Mesenchymal stem cell (in vitro differentiated cells and primary cell): ENCODE measurements at regions not wholly inside any gene's neighbourhood (a gene's known extent, or its start where the extent isn't known, plus 50 kb on each side); places are given as distances from the start of the nearest gene placed in this dataset.

Experiments
- DNase-seq: peaks from one replicate; pipeline ENCODE4 v3.0.0-alpha.2; 2013
- H2AFZ ChIP-seq: one replicate; pipeline ENCODE4 v1.6.1; 2013; ENCODE audit warnings: low read depth, mild to moderate bottlenecking, control low read depth, inconsistent platforms, low read length, moderate library complexity
- H2AK5ac ChIP-seq: 2 replicates; pipeline ENCODE4 v1.6.1; 2013; ENCODE audit warnings: low read length, moderate library complexity, mild to moderate bottlenecking, inconsistent platforms; ENCODE audit not compliant: severe bottlenecking
- H2BK120ac ChIP-seq: one replicate; pipeline ENCODE4 v1.6.1; 2013; ENCODE audit warnings: low read depth, mild to moderate bottlenecking, inconsistent platforms, low read length, moderate library complexity
- H2BK12ac ChIP-seq, 2 experiments: one replicate each; pipeline ENCODE4 v1.6.1; 2013; ENCODE audit warnings: inconsistent platforms in 2 of 2, low read length in 2 of 2, mild to moderate bottlenecking in 2 of 2, moderate library complexity in 2 of 2, control low read depth in 1 of 2
- H2BK15ac ChIP-seq: one replicate; pipeline ENCODE4 v1.6.1; 2013; ENCODE audit warnings: mild to moderate bottlenecking, low read depth, inconsistent platforms; ENCODE audit not compliant: poor library complexity, severe bottlenecking
- H2BK5ac ChIP-seq: 2 replicates; pipeline ENCODE4 v1.6.1; 2013; ENCODE audit warnings: low read depth, mild to moderate bottlenecking, low read length, control low read depth, inconsistent platforms; ENCODE audit not compliant: poor library complexity, severe bottlenecking
- H3K14ac ChIP-seq, 2 experiments: one replicate each; pipeline ENCODE4 v1.6.1; 2013; ENCODE audit warnings: inconsistent platforms in 2 of 2, low read length in 2 of 2, control low read depth in 1 of 2, mild to moderate bottlenecking in 1 of 2, moderate library complexity in 1 of 2
- H3K18ac ChIP-seq, 2 experiments: one replicate each; pipeline ENCODE4 v1.6.1; 2013; ENCODE audit warnings: inconsistent platforms in 2 of 2, low read length in 2 of 2, control low read depth in 1 of 2, low read depth in 1 of 2, mild to moderate bottlenecking in 1 of 2
- H3K23ac ChIP-seq, 2 experiments: one replicate each; pipeline ENCODE4 v1.6.1; 2013; ENCODE audit warnings: inconsistent platforms in 2 of 2, low read length in 2 of 2, mild to moderate bottlenecking in 2 of 2, moderate library complexity in 2 of 2, control low read depth in 1 of 2
- H3K27ac ChIP-seq: 2 replicates; pipeline ENCODE4 v1.5.1; 2013; ENCODE audit warnings: mild to moderate bottlenecking, moderate library complexity, low read length, control low read depth, inconsistent platforms; ENCODE audit not compliant: poor library complexity, severe bottlenecking
- H3K27me3 ChIP-seq, 2 experiments: 2 replicates each; pipeline versions ENCODE4 v1.6.1 to v1.7.0; 2013; ENCODE audit warnings: low read length in 2 of 2, mild to moderate bottlenecking in 2 of 2, moderate library complexity in 2 of 2, control low read depth in 1 of 2, inconsistent platforms in 1 of 2; ENCODE audit not compliant: control insufficient read depth in 1 of 2, insufficient read depth in 1 of 2
- H3K36me3 ChIP-seq, 2 experiments: 2 replicates each; pipeline versions ENCODE4 v1.6.1 to v1.7.0; 2013; ENCODE audit warnings: low read length in 2 of 2, control low read depth in 1 of 2, inconsistent platforms in 1 of 2, low read depth in 1 of 2, mild to moderate bottlenecking in 1 of 2; ENCODE audit not compliant: insufficient read depth in 2 of 2, control insufficient read depth in 1 of 2
- H3K4ac ChIP-seq, 2 experiments: one replicate each; pipeline ENCODE4 v1.6.1; 2013; ENCODE audit warnings: inconsistent platforms in 2 of 2, low read length in 2 of 2, mild to moderate bottlenecking in 2 of 2, moderate library complexity in 2 of 2, control low read depth in 1 of 2, low read depth in 1 of 2
- H3K4me1 ChIP-seq: 2 replicates; pipeline ENCODE4 v1.6.1; 2013; ENCODE audit warnings: low read depth, low read length, control low read depth; ENCODE audit not compliant: control insufficient read depth, insufficient read depth
- H3K4me2 ChIP-seq: 2 replicates; pipeline ENCODE4 v1.6.1; 2013; ENCODE audit warnings: low read length, mild to moderate bottlenecking, inconsistent platforms; ENCODE audit not compliant: poor library complexity, severe bottlenecking
- H3K4me3 ChIP-seq, 2 experiments: 2 replicates each; pipeline versions ENCODE4 v1.5.1 to v1.7.0; 2013; ENCODE audit warnings: low read length in 2 of 2, mild to moderate bottlenecking in 2 of 2, control low read depth in 1 of 2, low read depth in 1 of 2; ENCODE audit not compliant: insufficient read depth in 1 of 2
- H3K79me1 ChIP-seq: replicated peaks from 2 replicates; pipeline ENCODE4 v1.6.1; 2013; ENCODE audit warnings: mild to moderate bottlenecking, control low read depth, low read length, inconsistent platforms; ENCODE audit not compliant: poor library complexity, severe bottlenecking
- H3K9ac ChIP-seq: 2 replicates; pipeline ENCODE4 v1.7.0; 2013; ENCODE audit warnings: mild to moderate bottlenecking, low read length, moderate library complexity
- H3K9me3 ChIP-seq: 2 replicates; pipeline ENCODE4 v1.7.0; 2013; ENCODE audit warnings: mild to moderate bottlenecking, low read length; ENCODE audit not compliant: control insufficient read depth
- H4K8ac ChIP-seq: one replicate; pipeline ENCODE4 v1.6.1; 2013; ENCODE audit warnings: inconsistent platforms, mild to moderate bottlenecking, low read length, moderate library complexity
- H4K91ac ChIP-seq: one replicate; pipeline ENCODE4 v1.6.1; 2013; ENCODE audit warnings: mild to moderate bottlenecking, low read length, inconsistent platforms
- WGBS: methylation state at CpG from one replicate; pipeline ENCODE4 v1.1.7; 2013; ENCODE audit warnings: mixed read lengths; 5-methylcytosine and 5-hydroxymethylcytosine counted together

DNA sequence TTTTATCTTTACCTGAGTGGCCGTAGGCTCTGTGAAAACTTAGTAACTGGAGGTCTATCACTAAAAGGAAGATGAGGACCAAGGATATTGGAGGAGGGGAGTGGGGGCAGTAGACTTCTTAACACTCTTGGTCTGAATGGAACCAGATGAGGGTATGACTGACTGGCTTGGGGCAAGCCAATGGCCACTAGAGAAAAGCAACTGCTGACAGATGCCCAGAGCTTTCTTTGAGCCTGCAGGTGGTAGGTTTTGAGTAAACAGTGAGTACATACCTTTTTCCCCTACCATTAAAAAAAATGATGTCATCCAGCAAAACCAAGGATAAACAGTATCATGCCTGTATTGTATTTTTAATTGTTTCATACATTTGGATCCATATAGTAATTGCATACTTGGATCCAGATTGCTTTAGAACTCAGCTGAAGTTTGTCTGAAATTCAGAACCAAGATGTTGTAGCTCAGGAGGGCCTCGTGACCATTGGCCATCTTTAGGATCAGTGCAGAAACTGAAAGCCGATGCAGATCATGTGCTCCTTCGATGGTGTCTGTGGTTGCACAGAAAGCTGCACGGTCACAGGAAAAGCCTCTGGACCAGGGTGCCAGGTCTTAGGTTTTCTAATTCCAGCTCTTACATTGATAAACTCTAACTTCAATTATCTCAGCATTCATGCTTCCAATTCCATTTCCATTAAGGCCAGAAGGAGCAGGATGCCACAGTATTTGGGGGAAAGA lies 131.0 kb downstream of the PDGFRA start:
- WGBS: 87% methylated on average over 5 of the region's 5 CpGs
- no peak overlapping the region for H3K18ac ChIP-seq

DNA sequence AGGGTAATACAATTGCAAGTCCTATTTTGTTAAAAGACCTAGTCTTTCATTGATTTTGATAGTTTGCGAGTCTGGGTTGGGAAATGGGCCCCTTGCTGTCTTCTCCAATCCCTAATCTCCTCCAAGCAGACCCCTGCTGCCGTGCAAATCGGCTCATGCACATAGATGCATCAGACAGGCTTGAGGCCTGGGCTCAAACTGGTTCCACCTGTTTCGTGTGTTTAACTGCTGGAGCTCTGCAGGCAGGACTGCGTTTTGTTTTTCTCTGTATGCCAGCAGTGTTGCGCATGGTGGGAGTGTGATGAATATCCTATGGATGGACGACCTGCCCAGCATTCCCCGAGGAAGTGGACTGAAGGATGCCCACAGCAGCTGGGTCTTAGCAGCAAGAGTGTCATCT lies 133.9 kb downstream of the PDGFRA start:
- Histone ChIP-seq H2BK120ac (no peak overlapping the region), H3K27ac (no peak overlapping the region), H3K36me3 (no peaks in the 10 kb centered on the region), H3K14ac (no peak overlapping the region), H3K23ac (no peak overlapping the region), H2AFZ (no peak overlapping the region), H3K9ac (no peak overlapping the region), H3K4me1 (no peaks in the 10 kb centered on the region), H3K4ac (no peak overlapping the region), H2BK5ac (no peak overlapping the region), H4K91ac (no peak overlapping the region), H2BK15ac (no peak overlapping the region), H3K79me1 (no peaks in the 10 kb centered on the region), H3K18ac (no peak overlapping the region), H3K4me3 (no peak overlapping the region), H3K9me3 (no peaks in the 10 kb centered on the region), H3K27me3 (peaks cover 0 to 44% of the 10 kb centered on the region in 2 experiments), H2BK12ac (no peak overlapping the region), H3K4me2 (no peak overlapping the region), H4K8ac (no peak overlapping the region), H2AK5ac (no peak overlapping the region)
- DNase-seq: no peak
- whole genome bisulfite sequencing: 87% methylated on average over 8 of the region's 8 CpGs

More for the DNA sequence above, 131.0 kb downstream of the PDGFRA start:
- H3K9me3 ChIP-seq: no peaks in the 10 kb centered on the region
- H2BK15ac ChIP-seq: no peak overlapping the region
- H3K14ac ChIP-seq: no peak overlapping the region
- no peak overlapping the region for H3K9ac ChIP-seq
- H3K27me3 ChIP-seq: peaks cover 6 to 48% of the 10 kb centered on the region in 2 experiments
- no peak overlapping the region for H2BK5ac ChIP-seq
- no peak overlapping the region for H4K8ac ChIP-seq
- no peaks in the 10 kb centered on the region for H3K79me1 ChIP-seq
- DNase-seq: no peak
- no peak overlapping the region for H3K23ac ChIP-seq
- H4K91ac ChIP-seq: no peak overlapping the region
- H3K4me3 ChIP-seq: no peak overlapping the region
- no peak overlapping the region for H3K4me2 ChIP-seq
- H2BK12ac ChIP-seq: no peak overlapping the region
- no peak overlapping the region for H2BK120ac ChIP-seq
- H3K36me3 ChIP-seq: no peaks in the 10 kb centered on the region
- no peak overlapping the region for H2AK5ac ChIP-seq
- H3K27ac ChIP-seq: no peak overlapping the region
- no peaks in the 10 kb centered on the region for H3K4me1 ChIP-seq
- no peak overlapping the region for H3K4ac ChIP-seq
- no peak overlapping the region for H2AFZ ChIP-seq

DNA sequence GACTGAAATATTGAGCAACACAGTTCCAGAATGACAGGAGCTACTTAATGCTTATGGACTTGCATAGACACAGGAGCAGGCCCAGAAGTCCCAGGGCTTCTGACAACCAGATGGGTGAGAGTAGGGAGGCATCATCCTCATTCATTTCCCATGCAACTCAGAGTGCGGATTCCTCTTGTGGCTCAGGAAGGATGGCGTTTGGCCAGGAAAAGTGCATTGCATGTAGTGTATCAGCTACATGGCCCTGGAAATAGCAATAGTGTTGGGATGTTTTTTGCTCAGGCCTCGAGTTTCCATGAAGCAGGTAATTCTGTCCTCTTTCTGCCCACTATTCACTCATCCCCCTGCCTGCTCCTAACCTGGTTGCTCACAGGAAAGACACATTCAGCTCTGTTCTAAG lies 136.6 kb downstream of the PDGFRA start:
- no peak overlapping the region for H3K18ac ChIP-seq
- no peak overlapping the region for H4K91ac ChIP-seq
- H3K9ac ChIP-seq: no peak overlapping the region
- 92% methylated on average over 3 of the region's 3 CpGs for WGBS
- H3K27me3 ChIP-seq: peaks cover 0 to 42% of the 10 kb centered on the region in 2 experiments
- no peak overlapping the region for H3K4ac ChIP-seq
- no peak overlapping the region for H3K4me3 ChIP-seq
- no peak overlapping the region for H4K8ac ChIP-seq
- H2BK120ac ChIP-seq: no peak overlapping the region
- no peak overlapping the region for H2BK12ac ChIP-seq
- H2AK5ac ChIP-seq: no peak overlapping the region
- no peak overlapping the region for H2BK5ac ChIP-seq
- no peak overlapping the region for H3K27ac ChIP-seq
- no peaks in the 10 kb centered on the region for H3K79me1 ChIP-seq
- H3K36me3 ChIP-seq: no peaks in the 10 kb centered on the region
- peak overlapping the region; percentile 26 for H2BK15ac ChIP-seq
- no peak overlapping the region for H3K14ac ChIP-seq
- no peak for DNase-seq
- no peak overlapping the region for H3K23ac ChIP-seq
- no peak overlapping the region for H3K4me2 ChIP-seq
- H2AFZ ChIP-seq: no peak overlapping the region
- H3K9me3 ChIP-seq: no peaks in the 10 kb centered on the region
- H3K4me1 ChIP-seq: no peaks in the 10 kb centered on the region

DNA sequence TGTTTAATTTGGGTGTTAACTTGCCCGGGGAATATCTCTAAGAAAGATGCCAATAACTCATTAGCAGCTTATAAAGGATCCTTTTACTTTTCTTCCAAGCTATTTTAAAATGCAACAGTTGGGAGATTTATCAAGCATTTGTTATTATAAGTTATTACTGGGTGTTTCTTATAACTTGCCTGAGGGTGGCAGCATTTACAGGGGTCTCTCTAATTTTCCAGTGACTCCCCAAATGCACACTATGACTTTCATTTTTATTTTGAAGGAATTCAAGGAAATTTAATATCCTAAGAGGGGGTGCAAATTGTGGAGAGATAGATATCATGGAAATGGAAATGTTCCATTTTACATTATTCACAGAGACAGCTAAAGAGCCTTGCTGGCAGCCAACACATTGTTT lies 138.0 kb downstream of the PDGFRA start:
- Histone ChIP-seq H3K9me3 (no peaks in the 10 kb centered on the region), H3K4me1 (no peaks in the 10 kb centered on the region), H3K23ac (no peak overlapping the region), H3K27me3 (peaks cover 0 to 48% of the 10 kb centered on the region in 2 experiments), H3K18ac (peak overlapping the region; percentile 75 to 82), H2BK15ac (no peak overlapping the region), H3K4ac (peak overlapping the region in 1 of 2 experiments; percentile 69), H3K36me3 (no peaks in the 10 kb centered on the region), H3K27ac (no peak overlapping the region), H3K4me2 (no peak overlapping the region), H2BK120ac (no peak overlapping the region), H4K8ac (peak overlapping the region; percentile 39), H3K4me3 (no peak overlapping the region), H3K79me1 (no peaks in the 10 kb centered on the region), H2BK12ac (peak overlapping the region in 1 of 2 experiments; percentile 63), H3K14ac (no peak overlapping the region), H4K91ac (peak overlapping the region; percentile 72), H3K9ac (no peak overlapping the region), H2AK5ac (no peak overlapping the region), H2BK5ac (no peak overlapping the region), H2AFZ (no peak overlapping the region)
- no CpG with 5 or more reads among the region's 1 CpG for WGBS
- DNase-seq: no peak
